CD14-positive monocyte (primary cell): ENCODE measurements at regions not wholly inside any gene's neighbourhood (a gene's known extent, or its start where the extent isn't known, plus 50 kb on each side); places are given as distances from the start of the nearest gene placed in this dataset.

Experiments used
- DNase-seq, 3 donors: peaks; one replicate each; pipeline ENCODE4 v3.0.0-alpha.2; 2011 to 2022
- H2AFZ ChIP-seq: 2 replicates; pipeline ENCODE4 v1.6.0; 2012; ENCODE audit warnings: mild to moderate bottlenecking, low read depth, low read length, inconsistent platforms; ENCODE audit not compliant: insufficient read depth, poor library complexity, severe bottlenecking
- H3K27ac ChIP-seq, 2 donors: 1 replicate in 1 of 2; 2 replicates in 1 of 2; pipeline ENCODE4 v1.5.1; 2012 to 2013; ENCODE audit warnings: low read length in 2 of 2, control low read depth in 1 of 2, inconsistent platforms in 1 of 2, low read depth in 1 of 2, mild to moderate bottlenecking in 1 of 2
- H3K27me3 ChIP-seq, 2 donors: one replicate each; pipeline versions ENCODE4 v1.6.0 to v1.6.1; 2011 to 2013; ENCODE audit warnings: low read length in 2 of 2; ENCODE audit not compliant: control insufficient read depth in 2 of 2, insufficient read depth in 2 of 2
- H3K36me3 ChIP-seq, 2 donors: replicated peaks in 1 of 2; 1 replicate in 1 of 2; 2 replicates in 1 of 2; pipeline versions ENCODE4 v1.5.1 to v1.6.1; 2012 to 2013; ENCODE audit warnings: low read length in 2 of 2, control low read depth in 1 of 2, inconsistent platforms in 1 of 2, mild to moderate bottlenecking in 1 of 2; ENCODE audit not compliant: insufficient read depth in 2 of 2, control insufficient read depth in 1 of 2
- H3K4me1 ChIP-seq, 2 donors: 1 replicate in 1 of 2; 2 replicates in 1 of 2; pipeline versions ENCODE4 v1.5.1 to v1.6.1; 2012 to 2013; ENCODE audit warnings: low read length in 2 of 2, control low read depth in 1 of 2, inconsistent platforms in 1 of 2, mild to moderate bottlenecking in 1 of 2, moderate library complexity in 1 of 2; ENCODE audit not compliant: insufficient read depth in 2 of 2, control insufficient read depth in 1 of 2
- H3K4me2 ChIP-seq: replicated peaks from 2 replicates; pipeline ENCODE3; 2012; ENCODE audit warnings: low read length, moderate library complexity, mild to moderate bottlenecking; ENCODE audit not compliant: poor library complexity, severe bottlenecking; ENCODE audit errors: extremely low read depth
- H3K4me3 ChIP-seq, 3 experiments: fragments of 200-600 bp in 1 of 3; sonication (generic) in 1 of 3; replicated peaks in 1 of 3; 1 replicate in 2 of 3; 2 replicates in 1 of 3; pipeline ENCODE4 v1.5.1; 2011 to 2013; ENCODE audit warnings: low read length in 3 of 3, mild to moderate bottlenecking in 3 of 3, control low read depth in 2 of 3, low read depth in 2 of 3, inconsistent platforms in 1 of 3, moderate library complexity in 1 of 3
- H3K79me2 ChIP-seq: 2 replicates; pipeline ENCODE4 v1.6.0; 2012; ENCODE audit warnings: mild to moderate bottlenecking, control low read depth, inconsistent platforms, low read length, moderate library complexity; ENCODE audit not compliant: insufficient read depth
- H3K9ac ChIP-seq: 2 replicates; pipeline ENCODE4 v1.6.0; 2017; ENCODE audit warnings: low read length, mild to moderate bottlenecking; ENCODE audit not compliant: insufficient read depth, poor library complexity, severe bottlenecking
- H3K9me3 ChIP-seq, 2 donors: replicated peaks in 1 of 2; 1 replicate in 1 of 2; 2 replicates in 1 of 2; pipeline versions ENCODE4 v1.5.1 to v1.6.1; 2012 to 2013; ENCODE audit warnings: low read length in 2 of 2, control low read depth in 1 of 2; ENCODE audit not compliant: control insufficient read depth in 1 of 2, insufficient read depth in 1 of 2
- H4K20me1 ChIP-seq: 2 replicates; pipeline ENCODE4 v1.6.0; 2012; ENCODE audit warnings: mild to moderate bottlenecking, low read length, control low read depth, moderate library complexity; ENCODE audit not compliant: insufficient read depth
- H3K27ac Mint-ChIP-seq, 7 donors: one replicate each; pipeline ENCODE4 v1.8.0; 2020; ENCODE audit warnings: mild to moderate bottlenecking in 7 of 7, mixed read lengths in 7 of 7, moderate library complexity in 6 of 7, inconsistent platforms in 2 of 7
- H3K27me3 Mint-ChIP-seq, 3 donors: one replicate each; pipeline ENCODE4 v1.8.0; 2021 to 2022; ENCODE audit warnings: low read depth in 3 of 3, mild to moderate bottlenecking in 3 of 3, mixed read lengths in 3 of 3, moderate library complexity in 3 of 3, inconsistent platforms in 1 of 3
- H3K36me3 Mint-ChIP-seq, 2 donors: one replicate each; pipeline ENCODE4 v1.8.0; 2020; ENCODE audit warnings: mixed read lengths in 2 of 2, inconsistent platforms in 1 of 2, mild to moderate bottlenecking in 1 of 2
- H3K4me1 Mint-ChIP-seq: one replicate; pipeline ENCODE4 v1.8.0; 2020; ENCODE audit warnings: mild to moderate bottlenecking, mixed read lengths
- H3K4me3 Mint-ChIP-seq, 2 donors: one replicate each; pipeline ENCODE4 v1.8.0; 2020; ENCODE audit warnings: mild to moderate bottlenecking in 2 of 2, mixed read lengths in 2 of 2, moderate library complexity in 1 of 2
- H3K9me3 Mint-ChIP-seq, 7 donors: one replicate each; pipeline ENCODE4 v1.8.0; 2020 to 2022; ENCODE audit warnings: mixed read lengths in 7 of 7, mild to moderate bottlenecking in 6 of 7, moderate library complexity in 6 of 7, inconsistent platforms in 2 of 7
- CTCF ChIP-seq: fragments of 200-600 bp; IDR thresholded peaks from one replicate; pipeline ENCODE4 v1.8.0; 2022; ENCODE audit warnings: antibody characterized with exemption, mild to moderate bottlenecking
- WGBS: methylation state at CpG from one replicate; pipeline ENCODE4 v1.1.5; 2013; ENCODE audit warnings: missing lambda C conversion rate; ENCODE audit not compliant: insufficient coverage; 5-methylcytosine and 5-hydroxymethylcytosine counted together
- intact Hi-C, 2 donors: fragments of 100-400 bp; cut with micrococcal nuclease; formaldehyde crosslinking; loops; one replicate each; pipeline versions ENCODE4 v1.15.0 to v1.15.1; 2023

GRCh38 chr19:28176193-28176592 lies 1036.8 kb downstream of the UQCRFS1 start:
- Mint-ChIP-seq H3K4me3 (no peak overlapping the region), H3K27ac (no peak overlapping the region), H3K27me3 (no peaks in the 10 kb centered on the region), H3K9me3 (peaks cover 11 to 37% (median 31%) of the 10 kb centered on the region in 7 donors), H3K36me3 (no peaks in the 10 kb centered on the region), H3K4me1 (no peaks in the 10 kb centered on the region)
- Histone ChIP-seq H3K9ac (no peak overlapping the region), H3K79me2 (no peaks in the 10 kb centered on the region), H3K27me3 (no peaks in the 10 kb centered on the region), H3K9me3 (peaks cover 41 to 45% of the 10 kb centered on the region in 2 donors), H3K4me2 (no peak overlapping the region), H2AFZ (no peak overlapping the region), H3K27ac (no peak overlapping the region), H3K4me1 (no peaks in the 10 kb centered on the region), H3K36me3 (no peaks in the 10 kb centered on the region), H4K20me1 (no peaks in the 10 kb centered on the region), H3K4me3 (no peak overlapping the region)
- no peak for DNase-seq
- TF ChIP-seq CTCF = no peak
- 0% methylated on average over 1 of the region's 1 CpG for WGBS
- intact Hi-C loops = no loop called here

DNA sequence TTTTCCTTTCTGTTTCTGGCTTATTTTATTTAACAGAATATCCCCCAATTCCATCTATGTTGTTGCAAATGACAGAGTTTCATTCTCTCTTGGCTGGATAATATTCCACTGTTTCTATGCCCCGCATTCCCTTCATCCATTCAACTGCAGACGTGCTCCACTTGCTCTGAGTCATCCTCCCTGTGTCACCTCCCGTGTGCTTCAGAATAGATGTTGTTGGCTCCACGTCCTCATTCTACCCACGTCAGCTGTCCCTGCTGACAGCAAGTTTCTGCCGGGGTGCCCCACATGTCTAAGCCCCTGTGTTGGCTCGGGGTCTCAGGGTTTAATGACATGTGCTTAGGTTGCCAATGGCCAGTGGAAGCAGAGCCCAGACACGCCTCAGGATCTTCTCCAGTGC lies 1041.0 kb downstream of the UQCRFS1 start:
- no peaks in the 10 kb centered on the region for H3K36me3 Mint-ChIP-seq
- H3K27me3 ChIP-seq = no peaks in the 10 kb centered on the region
- H2AFZ ChIP-seq = no peak overlapping the region
- H3K4me3 Mint-ChIP-seq = no peak overlapping the region
- 87% methylated on average over 8 of the region's 8 CpGs for WGBS
- no peak overlapping the region for H3K4me3 ChIP-seq
- no peaks in the 10 kb centered on the region for H3K27me3 Mint-ChIP-seq
- TF ChIP-seq CTCF = no peak
- no peaks in the 10 kb centered on the region for H3K79me2 ChIP-seq
- no peak overlapping the region for H3K9ac ChIP-seq
- H3K27ac Mint-ChIP-seq = no peak overlapping the region
- no peaks in the 10 kb centered on the region for H4K20me1 ChIP-seq
- no peaks in the 10 kb centered on the region for H3K4me1 Mint-ChIP-seq
- no peak overlapping the region for H3K4me2 ChIP-seq
- no peak overlapping the region for H3K27ac ChIP-seq
- H3K9me3 Mint-ChIP-seq = peaks cover 14 to 24% (median 19%) of the 10 kb centered on the region in 7 donors
- no peaks in the 10 kb centered on the region for H3K36me3 ChIP-seq
- intact Hi-C loops = no loop called here
- peaks cover 46% of the 10 kb centered on the region in 2 donors for H3K9me3 ChIP-seq
- no peaks in the 10 kb centered on the region for H3K4me1 ChIP-seq
- DNase-seq = no peak
